Lower leg skin (tissue), 3 donors: ENCODE measurements at regions not wholly inside any gene's neighbourhood (a gene's known extent, or its start where the extent isn't known, plus 50 kb on each side); places are given as distances from the start of the nearest gene placed in this dataset.

ENCODE experiments used
- POLR2A ChIP-seq, 2 donors: fragments of 450-650 bp; IDR thresholded peaks; one replicate each; pipeline ENCODE4 v1.6.1; 2016 to 2017; ENCODE audit warnings: antibody characterized with exemption in 2 of 2, mild to moderate bottlenecking in 1 of 2, moderate library complexity in 1 of 2
- TF ChIP-seq, protein P1 (sequence below), 3 donors: fragments of 450-650 bp; IDR thresholded peaks; one replicate each; pipeline ENCODE4 v1.5.1; 2016; ENCODE audit warnings: antibody characterized with exemption in 3 of 3, mild to moderate bottlenecking in 3 of 3, moderate library complexity in 2 of 3

DNA sequence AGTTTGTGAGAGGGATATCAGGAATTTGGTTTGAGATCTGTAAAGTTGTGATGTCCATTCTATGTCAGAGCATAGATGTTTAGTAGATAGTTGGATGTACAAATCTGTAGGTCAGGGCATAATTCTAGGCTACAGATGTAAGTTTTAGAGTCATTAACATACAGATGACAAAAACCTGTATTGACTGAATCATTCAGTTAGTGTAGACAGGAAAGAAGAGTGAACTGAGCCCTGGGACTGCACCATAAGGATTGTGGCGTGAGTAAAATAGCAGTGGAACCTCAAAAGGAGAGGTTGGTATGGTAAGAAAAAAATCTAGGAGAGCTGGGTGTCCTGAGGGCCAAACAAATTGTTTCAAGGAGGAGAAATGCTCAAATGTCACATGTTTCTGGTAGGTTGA lies 73.1 kb upstream of the RPRM start:
- TF ChIP-seq, protein P1, sequence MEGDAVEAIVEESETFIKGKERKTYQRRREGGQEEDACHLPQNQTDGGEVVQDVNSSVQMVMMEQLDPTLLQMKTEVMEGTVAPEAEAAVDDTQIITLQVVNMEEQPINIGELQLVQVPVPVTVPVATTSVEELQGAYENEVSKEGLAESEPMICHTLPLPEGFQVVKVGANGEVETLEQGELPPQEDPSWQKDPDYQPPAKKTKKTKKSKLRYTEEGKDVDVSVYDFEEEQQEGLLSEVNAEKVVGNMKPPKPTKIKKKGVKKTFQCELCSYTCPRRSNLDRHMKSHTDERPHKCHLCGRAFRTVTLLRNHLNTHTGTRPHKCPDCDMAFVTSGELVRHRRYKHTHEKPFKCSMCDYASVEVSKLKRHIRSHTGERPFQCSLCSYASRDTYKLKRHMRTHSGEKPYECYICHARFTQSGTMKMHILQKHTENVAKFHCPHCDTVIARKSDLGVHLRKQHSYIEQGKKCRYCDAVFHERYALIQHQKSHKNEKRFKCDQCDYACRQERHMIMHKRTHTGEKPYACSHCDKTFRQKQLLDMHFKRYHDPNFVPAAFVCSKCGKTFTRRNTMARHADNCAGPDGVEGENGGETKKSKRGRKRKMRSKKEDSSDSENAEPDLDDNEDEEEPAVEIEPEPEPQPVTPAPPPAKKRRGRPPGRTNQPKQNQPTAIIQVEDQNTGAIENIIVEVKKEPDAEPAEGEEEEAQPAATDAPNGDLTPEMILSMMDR (IDR thresholded peaks at IDR 0.05) = no peak
- no peak for TF ChIP-seq POLR2A (IDR thresholded peaks at IDR 0.05)
